NT2/D1 (cell line): ENCODE measurements at regions not wholly inside any gene's neighbourhood (a gene's known extent, or its start where the extent isn't known, plus 50 kb on each side); places are given as distances from the start of the nearest gene placed in this dataset.

Experiments used
- YY1 ChIP-seq: IDR thresholded peaks from 2 replicates; pipeline ENCODE4 v1.6.1; 2011; ENCODE audit not compliant: insufficient read length, insufficient read depth
- ZNF274 ChIP-seq: IDR thresholded peaks from 2 replicates; pipeline ENCODE4 v1.6.1; 2011; ENCODE audit warnings: mild to moderate bottlenecking, low read depth, low read length

GRCh38 chr16:56047307-56048234 lies 143.7 kb upstream of the GNAO1 start:
- TF ChIP-seq ZNF274 (no peak), YY1 (no peak)
